ENCODE measurements at regions not wholly inside any gene's neighbourhood (a gene's known extent, or its start where the extent isn't known, plus 50 kb on each side); places are given as distances from the start of the nearest gene placed in this dataset.

- DNase-seq: peak; percentile 34
Measured at GRCh38 chr21:28639737-28640136, 352.9 kb downstream of the LTN1 start.

GRCh38 chr21:28636752-28637691 is 355.7 kb downstream of the LTN1 start:
- peak; percentile 94 for DNase-seq

- DNase-seq: no peak
Measured at GRCh38 chr21:28635541-28635940, 357.1 kb downstream of the LTN1 start.

- peak; percentile 88 for DNase-seq
Measured at GRCh38 chr21:28633839-28634555, 358.7 kb downstream of the LTN1 start.

GRCh38 chr21:28632755-28633408 is 359.8 kb downstream of the LTN1 start:
- peak; percentile 87 for DNase-seq

GRCh38 chr21:28627691-28628090 is 365.0 kb downstream of the LTN1 start:
- no peak for DNase-seq

- DNase-seq: peak; percentile 46
Measured at GRCh38 chr21:28627261-28627660, 365.4 kb downstream of the LTN1 start.

GRCh38 chr21:28624626-28625025 is 368.1 kb downstream of the LTN1 start:
- DNase-seq: no peak

- DNase-seq: no peak
Measured at GRCh38 chr21:28617300-28617699, 375.4 kb downstream of the LTN1 start.

GRCh38 chr21:28615276-28615675 is 377.4 kb downstream of the LTN1 start:
- DNase-seq: peak; percentile 91

- peak; percentile 59 for DNase-seq
Measured at GRCh38 chr21:28614791-28615190, 377.9 kb downstream of the LTN1 start.

- no peak for DNase-seq
Measured at GRCh38 chr21:28608646-28609045, 384.0 kb downstream of the LTN1 start.

- no peak for DNase-seq
Measured at GRCh38 chr21:28607545-28607944, 385.1 kb downstream of the LTN1 start.

GRCh38 chr21:28604946-28605537 is 387.6 kb downstream of the LTN1 start:
- DNase-seq: no peak

GRCh38 chr21:28602546-28602945 is 390.1 kb downstream of the LTN1 start:
- DNase-seq: no peak

GRCh38 chr21:28598214-28598613 is 394.5 kb downstream of the LTN1 start:
- no peak for DNase-seq

GRCh38 chr21:28592205-28592865 is 400.3 kb downstream of the LTN1 start:
- peak; percentile 33 for DNase-seq

GRCh38 chr21:28590676-28591075 is 402.0 kb downstream of the LTN1 start:
- DNase-seq: no peak

- DNase-seq: no peak
Measured at GRCh38 chr21:28590026-28590425, 402.7 kb downstream of the LTN1 start.

- DNase-seq: no peak
Measured at GRCh38 chr21:28588997-28589396, 403.7 kb downstream of the LTN1 start.

GRCh38 chr21:28587748-28588147 is 404.9 kb downstream of the LTN1 start:
- peak; percentile 32 for DNase-seq

- no peak for DNase-seq
Measured at GRCh38 chr21:28581976-28582375, 410.7 kb downstream of the LTN1 start.

All from fibroblast of skin of right quadriceps (primary cell).